Muscle layer of duodenum (tissue), 2 donors: ENCODE measurements at regions not wholly inside any gene's neighbourhood (a gene's known extent, or its start where the extent isn't known, plus 50 kb on each side); places are given as distances from the start of the nearest gene placed in this dataset.

Experiments
- H3K27ac ChIP-seq: one replicate; pipeline ENCODE4 v1.7.0; 2013; ENCODE audit warnings: mild to moderate bottlenecking, low read length
- H3K27me3 ChIP-seq: one replicate; pipeline ENCODE4 v1.7.0; 2013; ENCODE audit warnings: low read depth, mild to moderate bottlenecking, control low read depth, low read length
- H3K36me3 ChIP-seq, 2 donors: one replicate each; pipeline ENCODE4 v1.7.0; 2013; ENCODE audit warnings: low read length in 2 of 2, control low read depth in 1 of 2, mild to moderate bottlenecking in 1 of 2; ENCODE audit not compliant: insufficient read depth in 2 of 2, control insufficient read depth in 1 of 2
- H3K4me1 ChIP-seq, 2 donors: one replicate each; pipeline ENCODE4 v1.7.0; 2013; ENCODE audit warnings: low read length in 2 of 2, mild to moderate bottlenecking in 2 of 2, control low read depth in 1 of 2, moderate library complexity in 1 of 2; ENCODE audit not compliant: insufficient read depth in 2 of 2, control insufficient read depth in 1 of 2
- H3K4me3 ChIP-seq, 2 donors: one replicate each; pipeline ENCODE4 v1.7.0; 2013; ENCODE audit warnings: low read length in 2 of 2, low read depth in 1 of 2, mild to moderate bottlenecking in 1 of 2
- H3K9me3 ChIP-seq, 2 donors: one replicate each; pipeline ENCODE4 v1.7.0; 2013; ENCODE audit warnings: low read length in 2 of 2, control low read depth in 1 of 2, mild to moderate bottlenecking in 1 of 2; ENCODE audit not compliant: control insufficient read depth in 1 of 2
- donor health status: healthy.

DNA sequence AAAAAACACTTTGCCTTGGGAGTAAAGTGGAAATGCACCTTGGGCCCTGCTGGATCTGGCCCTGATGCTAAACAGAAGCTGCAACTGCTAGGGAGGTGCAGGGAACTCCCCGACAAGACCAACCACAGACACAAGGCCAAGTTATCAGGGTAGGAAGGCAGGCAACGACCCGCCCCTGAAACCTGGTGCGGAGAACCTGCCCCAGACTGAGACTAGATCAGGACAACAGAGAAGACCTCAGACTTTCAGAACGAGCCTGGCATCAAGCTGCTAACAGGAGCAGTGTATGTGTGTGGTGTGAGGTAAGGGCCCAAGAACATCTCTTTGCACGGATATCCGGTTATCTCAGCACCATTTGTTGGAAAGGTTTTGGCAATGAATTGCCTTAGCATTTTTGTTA, 233.7 kb upstream of the RTL1 start:
- Histone ChIP-seq H3K36me3 (no peaks in the 10 kb centered on the region), H3K4me3 (no peak overlapping the region), H3K4me1 (no peaks in the 10 kb centered on the region), H3K27ac (no peak overlapping the region), H3K27me3 (no peaks in the 10 kb centered on the region), H3K9me3 (peaks cover 6% of the 10 kb centered on the region in 2 donors)

DNA sequence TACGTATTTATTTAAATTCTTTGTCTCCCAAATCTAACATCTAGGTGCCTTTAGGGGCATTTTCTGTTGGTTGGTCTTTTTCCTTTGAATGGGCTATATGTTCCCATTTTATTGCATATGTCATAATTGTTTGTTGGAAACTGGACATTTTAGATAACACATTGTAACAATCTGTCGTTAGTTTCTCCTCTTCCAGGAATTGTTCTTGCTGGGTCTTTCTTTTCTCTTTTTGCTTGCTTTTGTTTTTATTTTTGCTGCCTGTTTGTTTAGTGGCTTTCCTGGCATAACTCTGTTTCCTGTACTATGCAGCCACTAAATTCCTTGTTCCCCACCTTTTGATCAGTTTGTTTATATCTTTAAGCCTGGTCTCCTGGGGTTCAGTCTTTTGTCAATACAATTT, 244.3 kb upstream of the RTL1 start:
- Histone ChIP-seq H3K27ac (no peak overlapping the region), H3K36me3 (no peaks in the 10 kb centered on the region), H3K4me3 (no peak overlapping the region), H3K27me3 (no peaks in the 10 kb centered on the region), H3K9me3 (peaks cover 0 to 11% of the 10 kb centered on the region in 2 donors), H3K4me1 (no peaks in the 10 kb centered on the region)

DNA sequence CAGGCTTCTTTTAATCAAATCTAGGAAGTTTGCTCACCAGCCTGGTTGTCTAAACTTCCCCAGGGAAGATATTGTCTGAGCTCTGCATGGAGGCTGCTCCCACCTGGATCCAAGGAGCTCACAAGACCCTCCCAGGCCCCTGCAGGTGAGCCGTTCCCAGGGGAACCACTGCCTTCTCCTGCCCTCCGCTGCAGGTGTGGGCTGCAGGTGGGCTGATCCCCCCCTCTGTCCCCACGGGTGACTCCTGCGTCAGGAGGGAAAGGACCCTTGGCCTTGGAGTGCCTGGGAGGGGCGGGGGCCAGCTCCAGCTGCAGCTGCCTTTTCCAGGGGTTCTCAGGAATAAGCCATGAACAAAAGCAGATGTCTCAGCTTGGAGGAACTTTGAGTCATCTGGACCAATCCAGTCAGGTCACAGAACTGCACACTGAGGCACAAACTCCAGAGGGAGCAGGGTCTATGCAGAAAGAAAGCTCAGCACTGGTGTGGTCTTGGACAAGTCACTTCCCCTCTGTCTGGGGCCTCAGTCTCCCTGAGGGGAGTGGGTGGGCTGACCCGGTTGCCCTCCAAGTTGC, 246.6 kb upstream of the RTL1 start:
- peaks cover 0 to 11% of the 10 kb centered on the region in 2 donors for H3K9me3 ChIP-seq
- H3K27me3 ChIP-seq = no peaks in the 10 kb centered on the region
- no peak overlapping the region for H3K4me3 ChIP-seq
- no peaks in the 10 kb centered on the region for H3K36me3 ChIP-seq
- H3K27ac ChIP-seq = no peak overlapping the region
- no peaks in the 10 kb centered on the region for H3K4me1 ChIP-seq

DNA sequence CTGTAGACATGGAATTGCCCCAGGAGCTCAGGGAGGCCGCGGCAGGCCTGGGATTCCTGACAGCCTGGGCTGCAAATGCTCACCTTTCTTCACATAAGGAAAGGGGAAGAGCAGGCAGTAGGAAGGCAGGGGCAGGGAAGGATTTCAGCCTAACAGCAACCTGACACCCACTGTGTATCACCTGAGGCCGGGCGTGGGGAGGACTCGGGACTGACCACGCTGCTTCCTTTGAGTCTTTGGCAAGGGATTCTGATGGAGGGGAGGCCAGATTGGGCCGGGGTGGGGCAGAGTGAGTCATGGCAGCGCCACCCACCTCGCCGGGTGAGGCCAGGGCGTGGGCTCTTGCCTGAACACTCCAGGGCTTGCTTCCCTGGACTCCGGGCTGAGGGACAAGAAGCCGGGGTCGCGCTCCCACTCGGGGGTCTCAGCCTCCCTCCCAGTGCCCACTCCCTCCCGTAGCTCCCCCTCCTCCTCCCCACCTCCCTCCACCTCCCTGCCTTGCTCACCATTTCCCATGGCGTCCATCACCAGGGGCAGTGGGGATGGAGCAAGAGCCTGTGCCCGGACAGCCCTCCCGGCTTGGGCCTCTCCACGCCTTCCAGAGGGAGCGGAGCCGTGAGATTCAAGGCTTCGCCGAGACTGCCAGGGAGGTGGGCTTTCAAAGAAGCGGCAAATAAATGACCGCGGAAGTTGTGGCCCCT, 247.9 kb upstream of the RTL1 start:
- Histone ChIP-seq H3K4me3 (no peak overlapping the region), H3K4me1 (no peaks in the 10 kb centered on the region), H3K36me3 (no peaks in the 10 kb centered on the region), H3K27ac (no peak overlapping the region), H3K9me3 (peaks cover 0 to 7% of the 10 kb centered on the region in 2 donors), H3K27me3 (no peaks in the 10 kb centered on the region)

DNA sequence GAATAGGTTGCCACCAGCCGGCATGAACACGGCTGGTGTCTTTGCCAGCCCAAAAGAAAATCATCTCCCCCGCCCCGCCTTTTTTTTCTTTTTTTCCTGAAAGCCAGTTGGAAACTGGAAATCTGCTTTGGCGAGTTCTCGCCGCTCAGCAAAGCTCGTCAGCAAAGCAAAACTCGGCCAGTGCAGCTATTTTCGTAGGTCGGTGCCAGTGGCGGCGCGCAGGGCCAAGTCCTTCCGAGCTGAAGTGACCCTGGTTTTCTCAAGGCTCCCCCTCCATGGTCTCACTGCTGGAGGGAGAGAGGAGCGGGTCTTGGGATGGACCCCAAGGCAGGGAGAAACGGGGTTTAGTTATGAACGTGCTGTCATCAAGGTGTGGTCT, 248.4 kb upstream of the RTL1 start:
- Histone ChIP-seq H3K36me3 (no peaks in the 10 kb centered on the region), H3K4me3 (no peak overlapping the region), H3K4me1 (no peaks in the 10 kb centered on the region), H3K27ac (no peak overlapping the region), H3K27me3 (no peaks in the 10 kb centered on the region), H3K9me3 (peaks cover 0 to 7% of the 10 kb centered on the region in 2 donors)

DNA sequence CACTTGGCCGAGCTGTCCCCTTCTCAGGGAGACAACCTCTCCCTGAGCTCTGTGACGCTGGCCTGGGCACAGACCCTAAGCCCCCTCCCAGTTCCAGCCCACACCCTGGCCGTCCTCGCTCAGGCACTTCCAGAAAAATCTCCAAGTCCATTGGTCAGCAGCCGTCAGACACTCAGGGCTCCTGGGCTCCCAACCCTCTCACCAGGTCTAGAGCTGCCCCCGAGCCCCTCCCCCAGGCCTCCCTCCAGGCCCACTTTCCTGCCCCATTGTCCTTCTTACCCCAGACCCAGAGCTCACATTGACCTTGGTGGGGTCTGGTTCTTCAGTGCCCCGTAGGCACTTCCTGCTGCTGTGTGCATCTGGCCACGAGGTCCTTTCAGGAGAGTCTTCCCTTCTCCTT, 249.3 kb upstream of the RTL1 start:
- Histone ChIP-seq H3K9me3 (peaks cover 0 to 4% of the 10 kb centered on the region in 2 donors), H3K27ac (no peak overlapping the region), H3K4me1 (no peaks in the 10 kb centered on the region), H3K36me3 (no peaks in the 10 kb centered on the region), H3K4me3 (no peak overlapping the region), H3K27me3 (no peaks in the 10 kb centered on the region)

DNA sequence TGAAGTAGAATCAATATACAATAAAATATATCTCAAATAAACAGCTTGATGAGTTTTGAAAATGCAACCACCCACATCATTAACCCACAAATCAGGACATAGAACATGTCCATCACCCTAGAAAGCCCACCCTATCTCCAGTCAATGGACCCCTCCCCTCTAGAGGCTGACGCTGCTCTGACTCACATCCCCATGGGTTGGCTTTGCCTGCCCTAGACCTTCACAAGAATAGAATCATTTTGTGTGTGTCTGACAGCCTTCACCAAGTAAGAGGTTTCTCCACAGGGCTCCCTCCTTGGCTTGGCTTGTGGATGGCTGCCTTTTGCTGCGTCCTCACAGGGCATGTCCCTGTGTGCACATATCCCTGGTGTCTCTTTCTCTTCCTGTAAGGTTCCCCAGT, 250.2 kb upstream of the RTL1 start:
- no peak overlapping the region for H3K4me3 ChIP-seq
- H3K36me3 ChIP-seq = no peaks in the 10 kb centered on the region
- no peaks in the 10 kb centered on the region for H3K4me1 ChIP-seq
- H3K27me3 ChIP-seq = no peaks in the 10 kb centered on the region
- H3K9me3 ChIP-seq = no peaks in the 10 kb centered on the region
- H3K27ac ChIP-seq = no peak overlapping the region

DNA sequence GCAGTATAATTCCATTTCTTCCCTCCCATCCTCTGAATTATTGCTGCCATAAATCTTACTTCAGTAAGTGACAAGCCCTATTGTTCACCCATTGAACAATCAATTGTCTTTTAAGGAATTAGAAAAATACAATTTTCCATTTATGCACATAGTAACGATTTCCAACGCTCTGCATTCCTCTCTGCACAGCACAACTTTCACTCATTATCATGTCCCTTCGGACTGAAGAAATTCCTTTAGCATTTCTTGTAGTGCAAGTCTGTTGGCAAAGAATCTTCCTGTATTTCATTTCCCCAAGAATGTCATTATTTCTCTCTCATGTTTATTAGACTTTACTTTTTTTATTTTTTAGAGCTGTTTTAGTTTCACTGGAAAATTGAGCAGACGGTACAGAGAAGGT, 252.1 kb upstream of the RTL1 start:
- H3K4me3 ChIP-seq = no peak overlapping the region
- no peaks in the 10 kb centered on the region for H3K36me3 ChIP-seq
- H3K9me3 ChIP-seq = no peaks in the 10 kb centered on the region
- no peaks in the 10 kb centered on the region for H3K4me1 ChIP-seq
- no peak overlapping the region for H3K27ac ChIP-seq
- H3K27me3 ChIP-seq = no peaks in the 10 kb centered on the region

DNA sequence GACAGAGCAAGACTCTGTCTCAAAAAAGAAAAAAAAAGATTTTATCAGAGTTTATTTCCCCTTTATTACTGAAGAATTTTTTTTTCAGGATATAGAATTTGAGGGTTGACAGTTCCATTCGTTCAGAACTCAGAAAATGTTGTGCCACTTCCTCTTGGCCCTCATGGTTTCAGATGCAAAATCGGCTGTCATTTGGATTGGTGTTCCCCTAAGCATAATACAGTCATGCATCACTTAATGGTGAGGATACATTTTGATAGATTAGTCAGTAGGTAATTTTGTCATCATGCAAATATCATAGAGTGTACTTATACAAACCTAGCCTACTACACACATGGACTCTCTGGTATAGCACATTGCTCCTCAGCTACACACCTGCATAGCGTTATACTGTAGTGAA, 263.9 kb upstream of the RTL1 start:
- no peak overlapping the region for H3K27ac ChIP-seq
- no peaks in the 10 kb centered on the region for H3K36me3 ChIP-seq
- H3K9me3 ChIP-seq = peaks cover 0 to 9% of the 10 kb centered on the region in 2 donors
- no peaks in the 10 kb centered on the region for H3K27me3 ChIP-seq
- no peaks in the 10 kb centered on the region for H3K4me1 ChIP-seq
- no peak overlapping the region for H3K4me3 ChIP-seq

DNA sequence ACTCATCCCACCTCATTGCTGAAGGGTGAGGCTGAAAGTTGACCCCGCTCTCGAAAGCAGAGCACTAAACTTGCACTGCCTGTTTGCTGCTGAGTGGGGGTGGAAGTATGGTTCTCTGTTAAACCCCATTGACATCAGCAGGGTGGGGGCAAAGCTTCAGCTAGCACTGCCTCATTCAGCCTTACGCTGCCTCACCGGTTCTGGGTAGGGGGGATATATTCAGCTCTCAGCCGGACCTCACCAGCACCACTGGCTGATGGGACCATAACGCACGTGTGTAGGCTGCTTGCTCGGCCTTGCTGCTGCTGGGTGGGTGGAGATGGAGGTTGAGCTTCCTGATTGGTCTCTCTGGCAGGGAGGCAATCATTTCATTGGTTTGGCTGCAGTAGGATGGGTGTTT, 265.7 kb upstream of the RTL1 start:
- Histone ChIP-seq H3K36me3 (no peaks in the 10 kb centered on the region), H3K27ac (no peak overlapping the region), H3K27me3 (no peaks in the 10 kb centered on the region), H3K4me3 (no peak overlapping the region), H3K4me1 (no peaks in the 10 kb centered on the region), H3K9me3 (peaks cover 0 to 9% of the 10 kb centered on the region in 2 donors)

DNA sequence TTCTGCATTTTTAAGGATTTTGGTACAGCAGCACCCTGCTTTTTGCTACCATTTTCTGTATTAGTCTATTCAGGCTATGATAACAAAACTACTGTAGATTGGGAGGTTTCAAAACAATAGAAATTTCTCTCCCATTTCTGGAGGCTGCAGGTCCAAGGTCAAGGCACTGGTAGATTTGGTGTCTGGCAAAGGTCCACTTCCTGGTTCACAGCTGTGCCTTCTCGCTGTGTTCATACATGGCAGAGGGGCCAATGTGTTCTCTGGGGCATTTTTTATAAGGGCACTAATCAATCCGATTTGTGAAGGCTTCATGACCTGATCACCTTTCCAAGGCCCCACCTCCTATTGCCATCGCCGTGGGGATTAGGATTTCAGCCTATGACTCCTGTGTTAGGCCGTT, 268.1 kb upstream of the RTL1 start:
- Histone ChIP-seq H3K9me3 (peaks cover 0 to 6% of the 10 kb centered on the region in 2 donors), H3K27me3 (no peaks in the 10 kb centered on the region), H3K4me1 (no peaks in the 10 kb centered on the region), H3K4me3 (no peak overlapping the region), H3K36me3 (no peaks in the 10 kb centered on the region), H3K27ac (no peak overlapping the region)
